Mammary epithelial cell (primary cell): ENCODE measurements at regions not wholly inside any gene's neighbourhood (a gene's known extent, or its start where the extent isn't known, plus 50 kb on each side); places are given as distances from the start of the nearest gene placed in this dataset.

Experiments
- EZH2 ChIP-seq: IDR thresholded peaks from 2 replicates; pipeline ENCODE4 v1.6.1; 2012; ENCODE audit warnings: low read length, inconsistent platforms, borderline replicate concordance
- TF ChIP-seq, protein P1 (sequence below), 2 donors: IDR thresholded peaks in 1 of 2; conservative IDR thresholded peaks in 1 of 2; 2 replicates each; pipeline ENCODE4 v1.5.1; 2011 to 2012; ENCODE audit warnings: inconsistent platforms in 2 of 2, low read length in 2 of 2, mild to moderate bottlenecking in 2 of 2, control low read depth in 1 of 2, low read depth in 1 of 2; ENCODE audit not compliant: insufficient read depth in 1 of 2; ENCODE audit errors: extremely low read depth in 1 of 2

DNA sequence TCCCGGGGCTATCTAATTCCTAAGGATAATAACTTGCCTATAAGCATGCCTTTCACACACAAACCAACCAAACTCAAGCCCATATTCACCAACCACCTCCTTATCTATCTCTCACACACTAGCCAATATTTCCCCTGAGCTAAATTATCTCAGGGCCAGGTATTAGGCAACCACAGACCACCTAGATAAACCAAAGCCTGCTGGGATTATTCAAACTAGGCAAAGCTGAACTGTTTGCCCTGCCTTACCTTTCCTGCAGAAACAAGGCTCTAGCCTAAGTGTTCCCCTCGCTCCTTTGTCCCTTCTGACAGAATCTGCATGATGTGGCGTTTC, 114.7 kb upstream of the EEA1 start:
- TF ChIP-seq, protein P1, sequence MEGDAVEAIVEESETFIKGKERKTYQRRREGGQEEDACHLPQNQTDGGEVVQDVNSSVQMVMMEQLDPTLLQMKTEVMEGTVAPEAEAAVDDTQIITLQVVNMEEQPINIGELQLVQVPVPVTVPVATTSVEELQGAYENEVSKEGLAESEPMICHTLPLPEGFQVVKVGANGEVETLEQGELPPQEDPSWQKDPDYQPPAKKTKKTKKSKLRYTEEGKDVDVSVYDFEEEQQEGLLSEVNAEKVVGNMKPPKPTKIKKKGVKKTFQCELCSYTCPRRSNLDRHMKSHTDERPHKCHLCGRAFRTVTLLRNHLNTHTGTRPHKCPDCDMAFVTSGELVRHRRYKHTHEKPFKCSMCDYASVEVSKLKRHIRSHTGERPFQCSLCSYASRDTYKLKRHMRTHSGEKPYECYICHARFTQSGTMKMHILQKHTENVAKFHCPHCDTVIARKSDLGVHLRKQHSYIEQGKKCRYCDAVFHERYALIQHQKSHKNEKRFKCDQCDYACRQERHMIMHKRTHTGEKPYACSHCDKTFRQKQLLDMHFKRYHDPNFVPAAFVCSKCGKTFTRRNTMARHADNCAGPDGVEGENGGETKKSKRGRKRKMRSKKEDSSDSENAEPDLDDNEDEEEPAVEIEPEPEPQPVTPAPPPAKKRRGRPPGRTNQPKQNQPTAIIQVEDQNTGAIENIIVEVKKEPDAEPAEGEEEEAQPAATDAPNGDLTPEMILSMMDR (conservative IDR thresholded peaks at IDR 0.05 in 1 of 2, IDR thresholded peaks at IDR 0.05 in 1 of 2; ENCODE audit: extremely low read depth in 1 of 2, insufficient read depth in 1 of 2, low read depth in 1 of 2, low read length in 2 of 2) = no peak
- TF ChIP-seq EZH2 = no peak
